ENCODE measurements at regions not wholly inside any gene's neighbourhood (a gene's known extent, or its start where the extent isn't known, plus 50 kb on each side); places are given as distances from the start of the nearest gene placed in this dataset.

DNA sequence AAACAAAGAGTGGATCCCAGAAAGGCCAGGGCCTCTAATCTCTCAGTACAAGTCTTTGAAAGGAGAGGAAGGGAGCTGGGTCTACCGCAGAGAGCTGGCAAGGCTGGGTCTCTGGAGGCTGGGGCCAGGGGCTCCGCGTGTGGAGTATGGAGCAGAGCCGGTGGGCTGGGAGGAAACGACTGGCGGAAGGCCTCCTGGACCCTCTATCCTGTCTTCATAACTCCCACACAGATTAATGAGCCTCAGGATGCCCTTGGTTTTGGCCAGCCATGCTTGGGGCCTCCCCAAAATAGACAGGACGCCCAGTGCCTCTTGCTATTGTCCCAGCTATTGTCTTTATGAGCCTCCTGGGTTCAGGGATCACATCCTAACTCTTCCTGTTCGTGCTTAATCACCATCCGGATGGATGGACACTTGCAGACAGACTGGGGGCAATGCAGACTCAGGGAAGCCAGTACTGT lies 306.4 kb downstream of the DHX35 start:
- no peak overlapping the region for H3K9ac ChIP-seq (ENCODE audit: low read length)
- no peak overlapping the region for H3K4me2 ChIP-seq (ENCODE audit: low read length)
- H3K36me3 ChIP-seq (replicated peaks; ENCODE audit: low read depth, low read length) = no peaks in the 10 kb centered on the region
- H3K4me1 ChIP-seq (ENCODE audit: low read length) = no peaks in the 10 kb centered on the region
- H2AFZ ChIP-seq (ENCODE audit: low read depth, low read length) = no peak overlapping the region
- H3K79me2 ChIP-seq (ENCODE audit: low read length) = no peaks in the 10 kb centered on the region
- H3K27ac ChIP-seq (ENCODE audit: low read length) = no peak overlapping the region
- TF ChIP-seq EZH2phosphoT487 (IDR thresholded peaks at IDR 0.05; ENCODE audit: low read depth) = no peak
- TF ChIP-seq, protein P1, sequence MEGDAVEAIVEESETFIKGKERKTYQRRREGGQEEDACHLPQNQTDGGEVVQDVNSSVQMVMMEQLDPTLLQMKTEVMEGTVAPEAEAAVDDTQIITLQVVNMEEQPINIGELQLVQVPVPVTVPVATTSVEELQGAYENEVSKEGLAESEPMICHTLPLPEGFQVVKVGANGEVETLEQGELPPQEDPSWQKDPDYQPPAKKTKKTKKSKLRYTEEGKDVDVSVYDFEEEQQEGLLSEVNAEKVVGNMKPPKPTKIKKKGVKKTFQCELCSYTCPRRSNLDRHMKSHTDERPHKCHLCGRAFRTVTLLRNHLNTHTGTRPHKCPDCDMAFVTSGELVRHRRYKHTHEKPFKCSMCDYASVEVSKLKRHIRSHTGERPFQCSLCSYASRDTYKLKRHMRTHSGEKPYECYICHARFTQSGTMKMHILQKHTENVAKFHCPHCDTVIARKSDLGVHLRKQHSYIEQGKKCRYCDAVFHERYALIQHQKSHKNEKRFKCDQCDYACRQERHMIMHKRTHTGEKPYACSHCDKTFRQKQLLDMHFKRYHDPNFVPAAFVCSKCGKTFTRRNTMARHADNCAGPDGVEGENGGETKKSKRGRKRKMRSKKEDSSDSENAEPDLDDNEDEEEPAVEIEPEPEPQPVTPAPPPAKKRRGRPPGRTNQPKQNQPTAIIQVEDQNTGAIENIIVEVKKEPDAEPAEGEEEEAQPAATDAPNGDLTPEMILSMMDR (IDR thresholded peaks at IDR 0.05; ENCODE audit: low read depth, low read length) = no peak
- H3K9me3 ChIP-seq (ENCODE audit: insufficient read depth, low read length) = no peaks in the 10 kb centered on the region
- H3K4me3 ChIP-seq (ENCODE audit: low read length) = no peak overlapping the region
- no peaks in the 10 kb centered on the region for H4K20me1 ChIP-seq (ENCODE audit: insufficient read depth, low read length)
- no peaks in the 10 kb centered on the region for H3K27me3 ChIP-seq (ENCODE audit: low read depth, low read length)

DNA sequence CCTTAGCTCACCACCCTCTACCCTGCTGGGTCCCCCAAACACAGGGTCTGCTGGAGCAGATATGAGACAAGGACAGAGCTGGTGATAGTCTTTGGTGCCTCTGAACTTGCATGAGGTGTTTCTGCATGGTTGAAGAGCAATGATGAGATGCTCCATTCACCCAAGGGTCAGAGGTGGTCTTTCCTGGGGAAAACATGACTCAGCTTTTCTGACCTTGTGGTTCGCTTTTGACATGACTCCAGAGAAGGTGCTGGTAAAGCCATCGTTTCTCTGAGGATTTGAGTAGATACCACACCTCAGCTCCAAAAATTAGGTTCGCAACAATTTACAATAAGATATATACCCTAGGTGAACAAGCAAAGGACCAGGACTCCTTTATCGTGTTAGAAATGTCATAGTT lies 304.8 kb downstream of the DHX35 start:
- TF ChIP-seq, protein P1 (IDR thresholded peaks at IDR 0.05; ENCODE audit: low read depth, low read length) = no peak
- TF ChIP-seq EZH2phosphoT487 (IDR thresholded peaks at IDR 0.05; ENCODE audit: low read depth) = no peak
- no peak overlapping the region for H3K27ac ChIP-seq (ENCODE audit: low read length)
- no peaks in the 10 kb centered on the region for H3K79me2 ChIP-seq (ENCODE audit: low read length)
- H2AFZ ChIP-seq (ENCODE audit: low read depth, low read length) = no peak overlapping the region
- no peaks in the 10 kb centered on the region for H3K9me3 ChIP-seq (ENCODE audit: insufficient read depth, low read length)
- H3K4me3 ChIP-seq (ENCODE audit: low read length) = no peak overlapping the region
- no peak overlapping the region for H3K4me2 ChIP-seq (ENCODE audit: low read length)
- H3K36me3 ChIP-seq (replicated peaks; ENCODE audit: low read depth, low read length) = no peaks in the 10 kb centered on the region
- no peaks in the 10 kb centered on the region for H3K27me3 ChIP-seq (ENCODE audit: low read depth, low read length)
- no peak overlapping the region for H3K9ac ChIP-seq (ENCODE audit: low read length)
- H3K4me1 ChIP-seq (ENCODE audit: low read length) = no peaks in the 10 kb centered on the region
- no peaks in the 10 kb centered on the region for H4K20me1 ChIP-seq (ENCODE audit: insufficient read depth, low read length)

DNA sequence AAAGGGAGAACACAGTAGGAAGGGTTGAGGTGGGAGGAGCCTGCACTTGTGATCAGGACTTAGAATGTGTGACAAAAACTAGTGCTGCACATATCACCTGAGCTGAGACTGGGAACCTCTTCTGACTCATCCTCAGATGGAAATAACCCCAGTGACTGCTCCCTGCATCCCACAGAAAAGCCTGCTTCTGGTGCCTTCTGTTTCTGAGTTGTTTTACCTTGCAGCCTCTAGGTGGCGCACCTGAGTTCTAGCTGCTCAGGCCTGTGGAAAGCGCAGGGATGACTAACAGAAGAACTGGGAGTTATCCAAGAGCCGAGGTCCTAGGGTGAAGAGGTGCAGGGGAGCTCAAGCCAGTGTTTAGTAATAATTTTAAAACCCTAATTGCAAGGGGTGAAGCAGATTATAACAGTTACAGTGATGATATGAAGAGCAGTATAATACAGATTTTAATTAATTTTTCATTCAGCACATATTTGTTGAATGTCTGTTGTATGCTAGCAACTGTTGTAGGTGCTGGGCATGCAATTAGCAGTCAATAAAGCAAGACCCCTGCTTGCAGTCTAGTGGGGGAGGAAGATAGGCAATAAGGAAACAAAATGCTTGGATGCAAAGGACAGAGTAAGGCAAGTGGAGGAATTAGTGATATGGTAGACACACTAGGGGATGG lies 302.5 kb downstream of the DHX35 start:
- no peak for TF ChIP-seq EZH2phosphoT487 (IDR thresholded peaks at IDR 0.05; ENCODE audit: low read depth)
- TF ChIP-seq, protein P1 (IDR thresholded peaks at IDR 0.05; ENCODE audit: low read depth, low read length) = peak; percentile 99
- no peak overlapping the region for H3K9ac ChIP-seq (ENCODE audit: low read length)
- no peaks in the 10 kb centered on the region for H3K9me3 ChIP-seq (ENCODE audit: insufficient read depth, low read length)

DNA sequence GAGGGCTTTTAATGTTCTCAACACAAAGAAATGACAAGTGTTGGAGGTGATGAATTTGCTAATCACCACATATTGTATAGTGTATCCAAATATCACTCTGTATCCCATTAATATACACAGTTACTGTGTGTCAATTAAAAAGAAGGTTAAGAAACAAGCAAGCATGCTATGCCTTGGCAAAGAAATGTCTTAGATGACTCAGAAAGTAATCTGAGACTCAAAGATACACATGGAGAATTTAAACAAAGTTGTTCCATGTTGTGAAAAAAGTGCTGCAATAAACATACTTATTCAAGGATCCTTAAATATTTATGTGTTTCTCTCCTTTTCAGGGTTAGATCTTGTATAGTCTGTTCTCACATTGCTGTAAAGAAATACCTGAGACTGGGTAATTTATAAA lies 300.9 kb downstream of the DHX35 start:
- Histone ChIP-seq H3K79me2 (ENCODE audit: low read length) (no peaks in the 10 kb centered on the region), H3K4me3 (ENCODE audit: low read length) (no peak overlapping the region), H2AFZ (ENCODE audit: low read depth, low read length) (no peak overlapping the region), H3K4me2 (ENCODE audit: low read length) (no peak overlapping the region), H4K20me1 (ENCODE audit: insufficient read depth, low read length) (no peaks in the 10 kb centered on the region), H3K27ac (ENCODE audit: low read length) (no peak overlapping the region), H3K36me3 (replicated peaks; ENCODE audit: low read depth, low read length) (no peaks in the 10 kb centered on the region), H3K27me3 (ENCODE audit: low read depth, low read length) (no peaks in the 10 kb centered on the region), H3K4me1 (ENCODE audit: low read length) (no peaks in the 10 kb centered on the region), H3K9me3 (ENCODE audit: insufficient read depth, low read length) (no peaks in the 10 kb centered on the region), H3K9ac (ENCODE audit: low read length) (no peak overlapping the region)
- TF ChIP-seq, protein P1 (IDR thresholded peaks at IDR 0.05; ENCODE audit: low read depth, low read length) = no peak
- no peak for TF ChIP-seq EZH2phosphoT487 (IDR thresholded peaks at IDR 0.05; ENCODE audit: low read depth)

More for the DNA sequence above, 302.5 kb downstream of the DHX35 start:
- Histone ChIP-seq H3K27me3 (ENCODE audit: low read depth, low read length) (no peaks in the 10 kb centered on the region), H2AFZ (ENCODE audit: low read depth, low read length) (no peak overlapping the region), H3K79me2 (ENCODE audit: low read length) (no peaks in the 10 kb centered on the region), H3K4me1 (ENCODE audit: low read length) (no peaks in the 10 kb centered on the region), H4K20me1 (ENCODE audit: insufficient read depth, low read length) (no peaks in the 10 kb centered on the region), H3K27ac (ENCODE audit: low read length) (no peak overlapping the region), H3K36me3 (replicated peaks; ENCODE audit: low read depth, low read length) (no peaks in the 10 kb centered on the region), H3K4me3 (ENCODE audit: low read length) (no peak overlapping the region), H3K4me2 (ENCODE audit: low read length) (no peak overlapping the region)
